ENCODE measurements at regions not wholly inside any gene's neighbourhood (a gene's known extent, or its start where the extent isn't known, plus 50 kb on each side); places are given as distances from the start of the nearest gene placed in this dataset.

DNA sequence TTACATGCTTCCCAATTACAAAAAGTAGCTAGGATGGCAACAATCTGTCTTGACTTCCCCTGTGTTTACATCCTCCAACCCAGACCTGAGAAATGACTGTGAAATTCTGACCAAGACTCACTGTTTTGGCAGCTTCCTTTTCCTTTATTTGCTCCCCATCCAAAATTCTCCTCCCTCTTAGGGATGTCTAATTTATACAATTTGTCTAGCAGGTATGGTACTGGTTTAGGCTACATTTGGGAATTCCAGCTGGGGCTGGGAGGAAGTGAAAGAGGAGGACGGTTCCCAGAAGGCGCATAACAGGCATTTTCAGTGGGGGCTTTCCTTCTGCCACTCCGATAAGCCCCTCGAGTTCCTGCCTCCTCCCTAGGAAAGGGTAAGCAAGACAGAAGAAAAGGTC is 231.5 kb upstream of the BTBD3 start:
- TF ChIP-seq POLR2AphosphoS5 (IDR thresholded peaks at IDR 0.05; ENCODE audit: low read depth, low read length), result no peak
- TF ChIP-seq POLR2A (IDR thresholded peaks at IDR 0.05; ENCODE audit: low read depth, low read length), result no peak
- no peak for TF ChIP-seq TAF1 (IDR thresholded peaks at IDR 0.05; ENCODE audit: low read depth, low read length)
- TF ChIP-seq PAX5 (IDR thresholded peaks at IDR 0.05; ENCODE audit: insufficient read depth, low read length, severe bottlenecking), result no peak
- no peak for TF ChIP-seq SPI1 (IDR thresholded peaks at IDR 0.05; ENCODE audit: low read depth, low read length)
